ENCODE measurements at regions not wholly inside any gene's neighbourhood (a gene's known extent, or its start where the extent isn't known, plus 50 kb on each side); places are given as distances from the start of the nearest gene placed in this dataset.

GRCh38 chr9:116009420-116009819 is 144.2 kb upstream of the PAPPA start:
- DNase-seq, result no peak

DNA sequence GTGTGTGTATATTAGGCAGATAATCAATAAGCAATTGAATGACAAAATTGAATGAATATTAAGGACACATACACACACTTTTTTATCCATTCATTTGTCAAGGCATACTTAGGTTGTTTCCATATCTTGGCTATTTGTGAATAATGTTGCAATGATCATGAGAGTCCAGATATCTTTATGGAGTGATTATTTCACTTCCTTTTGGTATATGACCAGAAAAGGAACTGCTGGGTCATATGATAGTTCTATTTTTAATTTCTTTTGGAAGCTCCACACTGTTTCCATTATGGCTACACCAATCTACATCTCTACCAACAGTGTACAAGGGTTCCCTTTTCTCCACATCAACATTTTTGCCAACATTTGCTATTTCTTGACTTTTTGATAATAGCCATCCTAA is 137.7 kb upstream of the PAPPA start:
- DNase-seq, result no peak

- no peak for DNase-seq
Measured at GRCh38 chr9:116020146-116020545, 133.4 kb upstream of the PAPPA start.

- DNase-seq, result no peak
Measured at GRCh38 chr9:116020801-116021200, 132.8 kb upstream of the PAPPA start.

- no peak for DNase-seq
Measured at GRCh38 chr9:116027096-116027495, 126.5 kb upstream of the PAPPA start.

GRCh38 chr9:116027511-116027910 is 126.1 kb upstream of the PAPPA start:
- no peak for DNase-seq

DNA sequence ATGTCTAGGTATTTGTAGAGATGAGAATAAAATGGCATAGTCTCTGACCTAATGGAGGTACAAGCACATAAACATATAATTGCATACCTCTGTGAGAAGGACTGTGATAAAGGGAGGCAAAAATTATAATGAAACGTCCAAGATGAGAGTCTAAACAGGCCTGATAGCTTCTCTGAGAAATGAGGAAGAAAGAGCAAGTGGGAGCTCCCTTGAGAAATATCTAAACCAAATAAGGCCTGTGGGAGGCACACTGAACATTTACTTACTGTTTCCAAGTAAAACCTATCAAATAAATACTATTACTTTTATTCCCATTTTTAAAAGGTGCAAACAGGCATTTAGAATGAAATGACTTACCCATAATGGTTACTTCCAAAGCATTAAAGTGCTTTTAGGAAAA is 125.6 kb upstream of the PAPPA start:
- DNase-seq, result no peak

DNA sequence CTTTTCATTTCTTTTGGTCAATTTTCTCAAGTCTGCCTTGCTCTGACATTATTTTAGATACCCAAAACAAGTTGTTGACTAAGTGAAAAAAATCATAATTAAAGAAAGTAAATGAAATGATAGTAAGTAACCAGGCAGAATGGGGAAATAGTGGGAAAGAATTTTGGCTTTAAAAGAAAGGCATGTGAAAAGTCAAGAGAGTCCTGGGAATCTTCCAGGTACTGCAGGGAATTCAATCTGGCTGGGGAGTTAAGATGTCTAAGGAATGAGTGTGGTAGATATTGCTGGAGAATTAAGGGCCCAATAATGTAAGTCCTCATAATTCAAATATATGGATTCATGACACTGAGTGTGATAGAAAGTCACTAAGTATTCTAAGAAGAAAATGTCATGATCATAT is 123.1 kb upstream of the PAPPA start:
- DNase-seq, result no peak

GRCh38 chr9:116032683-116033440 is 120.7 kb upstream of the PAPPA start:
- no peak for DNase-seq

DNA sequence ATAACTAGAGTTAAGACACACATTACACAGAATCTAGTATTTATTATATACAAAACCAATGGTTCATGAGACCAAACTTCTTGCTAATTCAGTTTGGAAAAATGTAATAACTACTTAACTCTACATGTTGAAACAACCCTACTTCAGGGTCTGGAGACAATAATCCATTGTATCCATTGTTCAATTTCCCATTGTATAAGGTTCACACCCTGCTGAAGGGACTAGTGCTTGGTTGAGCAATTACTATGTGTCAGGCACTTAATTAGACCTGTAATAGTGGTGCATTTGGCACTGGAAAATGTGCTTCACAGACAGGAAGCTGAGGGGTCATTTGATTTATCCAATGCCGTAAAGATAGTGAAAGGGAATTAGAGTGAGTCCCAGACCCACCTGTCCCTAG is 114.3 kb upstream of the PAPPA start:
- no peak for DNase-seq

DNA sequence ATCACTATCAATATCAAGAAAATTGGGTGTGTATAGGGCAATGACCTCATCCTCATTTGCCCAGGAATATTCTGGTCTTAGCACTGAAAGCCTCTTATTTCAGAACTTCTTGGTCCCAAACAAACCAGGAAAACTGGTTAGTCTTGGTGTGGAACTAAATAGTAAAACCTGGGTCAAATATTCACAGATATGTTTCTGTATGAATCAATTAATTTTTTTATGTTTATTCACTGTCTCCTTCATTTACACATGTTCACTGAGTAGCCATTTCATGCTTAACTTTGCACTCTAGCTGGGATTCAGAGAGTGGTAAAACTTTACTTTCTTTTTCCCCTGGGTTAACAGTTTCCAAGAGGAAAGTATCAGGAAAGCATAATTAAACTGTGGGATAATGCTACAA is 113.7 kb upstream of the PAPPA start:
- no peak for DNase-seq

DNA sequence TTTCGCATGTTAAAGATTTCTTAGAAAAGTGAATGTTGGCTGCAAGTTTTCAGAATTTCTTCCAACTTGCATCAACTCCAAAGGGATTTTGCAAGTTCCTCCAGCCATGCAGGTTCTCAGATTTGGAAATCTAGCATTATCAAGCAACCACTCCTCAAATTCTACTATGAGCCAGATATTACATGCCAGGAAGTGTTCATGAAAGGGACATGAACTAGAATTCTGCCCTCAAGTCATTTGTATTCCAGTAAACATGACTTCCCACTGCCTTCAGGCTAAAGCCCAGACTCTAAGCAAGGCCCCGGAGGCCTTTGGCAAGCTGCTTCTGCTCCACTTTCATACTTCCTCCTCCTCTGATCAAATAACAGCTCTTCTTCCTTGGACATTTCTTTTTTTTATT is 111.3 kb upstream of the PAPPA start:
- no peak for DNase-seq

DNA sequence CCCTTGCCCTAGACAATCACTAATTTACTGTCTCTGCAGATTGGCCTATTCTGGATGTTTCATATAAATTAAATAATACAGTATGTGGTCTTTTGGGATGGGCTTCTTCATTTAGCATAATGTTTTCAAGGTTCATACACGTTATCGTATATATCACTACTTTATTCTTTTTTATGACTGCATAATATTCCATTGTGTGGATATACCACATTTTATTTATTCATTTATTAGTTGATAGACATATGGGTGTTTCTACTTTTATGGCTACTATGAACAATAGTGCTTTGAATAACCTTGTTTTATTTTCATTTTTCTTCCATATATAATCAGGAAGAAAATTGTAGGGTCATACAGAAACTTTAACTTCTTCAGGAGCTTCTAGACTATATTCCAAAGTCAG is 108.5 kb upstream of the PAPPA start:
- no peak for DNase-seq

- no peak for DNase-seq
Measured at GRCh38 chr9:116048081-116048480, 105.5 kb upstream of the PAPPA start.

GRCh38 chr9:116049456-116049855 is 104.1 kb upstream of the PAPPA start:
- no peak for DNase-seq

- no peak for DNase-seq
Measured at GRCh38 chr9:116051528-116051927, 102.1 kb upstream of the PAPPA start.

GRCh38 chr9:116055536-116055935 is 98.1 kb upstream of the PAPPA start:
- DNase-seq, result no peak

- DNase-seq, result no peak
Measured at GRCh38 chr9:116057371-116057770, 96.2 kb upstream of the PAPPA start.

- DNase-seq, result no peak
Measured at GRCh38 chr9:116058421-116058820, 95.2 kb upstream of the PAPPA start.

- DNase-seq, result no peak
Measured at GRCh38 chr9:116059466-116059865, 94.1 kb upstream of the PAPPA start.

GRCh38 chr9:116060631-116061030 is 93.0 kb upstream of the PAPPA start:
- no peak for DNase-seq

GRCh38 chr9:116061546-116062205 is 91.9 kb upstream of the PAPPA start:
- DNase-seq, result no peak

GRCh38 chr9:116062206-116062550 is 91.4 kb upstream of the PAPPA start:
- no peak for DNase-seq

DNA sequence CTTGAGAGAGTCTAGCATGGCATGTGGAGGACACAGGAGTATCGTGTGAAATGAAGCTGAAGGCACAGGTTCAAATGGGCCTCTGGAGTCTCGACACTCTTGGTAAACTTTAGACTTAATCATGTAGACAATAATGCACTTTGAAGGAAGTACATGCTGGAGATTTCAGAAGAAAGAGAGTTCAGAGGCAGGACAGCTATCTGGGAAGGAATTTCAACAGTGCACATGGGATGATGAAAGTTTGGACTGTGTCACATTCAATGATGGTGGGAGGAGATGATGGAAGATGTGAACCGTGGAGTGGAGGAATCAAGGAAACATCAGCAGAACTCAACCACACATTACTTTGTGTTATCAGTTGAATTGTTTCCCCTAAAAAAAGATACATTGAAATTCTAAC is 88.6 kb upstream of the PAPPA start:
- no peak for DNase-seq

DNA sequence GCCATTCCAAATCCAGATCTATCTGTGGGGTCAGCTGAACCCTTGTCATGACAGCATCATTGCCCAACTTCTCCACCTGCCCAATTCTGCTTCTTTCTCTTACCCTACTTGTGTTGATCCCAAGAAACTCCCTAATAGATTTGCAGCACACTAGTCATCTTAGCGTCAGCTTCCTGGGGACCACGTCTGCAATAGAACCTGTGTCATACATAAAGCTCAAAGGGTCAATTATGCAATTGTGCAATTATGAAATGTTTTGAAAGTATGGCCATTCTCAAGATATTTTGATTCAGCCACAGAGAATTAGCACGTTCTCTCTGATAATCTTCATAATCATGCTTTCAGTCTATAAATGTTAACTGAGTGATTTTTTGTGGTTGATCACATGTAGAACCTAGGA is 87.4 kb upstream of the PAPPA start:
- no peak for DNase-seq
